HG03045 (cell line): ENCODE measurements at regions not wholly inside any gene's neighbourhood (a gene's known extent, or its start where the extent isn't known, plus 50 kb on each side); places are given as distances from the start of the nearest gene placed in this dataset.

Experiments used
- ATAC-seq: cut with Tn5 transposase; IDR thresholded peaks from one replicate; pipeline ENCODE4 v1.9.1; 2021; ENCODE audit warnings: mild to moderate bottlenecking, moderate library complexity; ENCODE audit not compliant: unreplicated experiment

- ATAC-seq = no peak
Observed at GRCh38 chr11:115739146-115739545, 234.9 kb upstream of the CADM1 start.

GRCh38 chr11:115737875-115738274 lies 233.7 kb upstream of the CADM1 start:
- ATAC-seq = no peak

GRCh38 chr11:115736146-115736545 lies 231.9 kb upstream of the CADM1 start:
- no peak for ATAC-seq

- no peak for ATAC-seq
Observed at GRCh38 chr11:115724666-115725065, 220.5 kb upstream of the CADM1 start.

- no peak for ATAC-seq
Observed at GRCh38 chr11:115722711-115723110, 218.5 kb upstream of the CADM1 start.

GRCh38 chr11:115721296-115721995 lies 217.2 kb upstream of the CADM1 start:
- no peak for ATAC-seq

- no peak for ATAC-seq
Observed at GRCh38 chr11:115720602-115721245, 216.5 kb upstream of the CADM1 start.

GRCh38 chr11:115718945-115719344 lies 214.7 kb upstream of the CADM1 start:
- no peak for ATAC-seq

GRCh38 chr11:115718106-115718505 lies 213.9 kb upstream of the CADM1 start:
- no peak for ATAC-seq

- no peak for ATAC-seq
Observed at GRCh38 chr11:115716601-115717529, 212.7 kb upstream of the CADM1 start.

- ATAC-seq = no peak
Observed at GRCh38 chr11:115716080-115716479, 211.9 kb upstream of the CADM1 start.

GRCh38 chr11:115715251-115715770 lies 211.1 kb upstream of the CADM1 start:
- ATAC-seq = no peak

- ATAC-seq = no peak
Observed at GRCh38 chr11:115712296-115712695, 208.1 kb upstream of the CADM1 start.

GRCh38 chr11:115710980-115711379 lies 206.8 kb upstream of the CADM1 start:
- ATAC-seq = no peak

- no peak for ATAC-seq
Observed at GRCh38 chr11:115710426-115710825, 206.2 kb upstream of the CADM1 start.

- no peak for ATAC-seq
Observed at GRCh38 chr11:115709297-115709696, 205.1 kb upstream of the CADM1 start.

GRCh38 chr11:115707180-115707905 lies 203.1 kb upstream of the CADM1 start:
- ATAC-seq = no peak

- no peak for ATAC-seq
Observed at GRCh38 chr11:115706626-115707135, 202.5 kb upstream of the CADM1 start.

GRCh38 chr11:115705200-115705599 lies 201.0 kb upstream of the CADM1 start:
- no peak for ATAC-seq
